IPS-18c (cell line): ENCODE measurements at regions not wholly inside any gene's neighbourhood (a gene's known extent, or its start where the extent isn't known, plus 50 kb on each side); places are given as distances from the start of the nearest gene placed in this dataset.
"Not testable (repeated sequence)": the region's sequence is repeated elsewhere in the genome, so short reads cannot be mapped to it uniquely, and the experiment has no call there.

Experiments
- H3K4me3 ChIP-seq: 2 replicates; pipeline ENCODE4 v1.7.0; 2013; ENCODE audit warnings: low read depth, mild to moderate bottlenecking, low read length, moderate library complexity; ENCODE audit not compliant: insufficient read depth
- H3K9me3 ChIP-seq: one replicate; pipeline ENCODE4 v1.6.1; 2013; ENCODE audit warnings: mild to moderate bottlenecking, low read length, moderate library complexity; ENCODE audit not compliant: control insufficient read depth, insufficient read depth

GRCh38 chr5:172540099-172540870 lies 86.0 kb upstream of the SH3PXD2B start:
- H3K9me3 ChIP-seq: no peaks in the 10 kb centered on the region

DNA sequence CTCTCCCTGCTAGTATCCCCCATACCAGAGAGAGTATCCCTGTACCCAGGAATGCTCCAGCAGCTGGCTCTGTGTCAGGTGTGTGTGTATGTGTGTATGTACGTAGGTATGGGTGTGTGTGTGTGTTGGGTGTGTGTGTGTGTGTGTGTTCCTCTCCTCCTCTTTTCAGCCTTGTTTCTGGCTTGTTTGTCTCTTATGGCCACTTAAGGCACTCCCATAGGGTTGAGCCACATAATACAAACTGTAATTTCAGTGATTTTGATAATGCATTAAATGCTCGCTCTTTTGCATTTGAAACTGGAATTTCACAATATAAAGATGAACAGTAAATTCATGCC lies 80.8 kb upstream of the SH3PXD2B start:
- no peak overlapping the region for H3K4me3 ChIP-seq
- no peaks in the 10 kb centered on the region for H3K9me3 ChIP-seq

More at GRCh38 chr5:172540099-172540870, 86.0 kb upstream of the SH3PXD2B start:
- no peak overlapping the region for H3K4me3 ChIP-seq

DNA sequence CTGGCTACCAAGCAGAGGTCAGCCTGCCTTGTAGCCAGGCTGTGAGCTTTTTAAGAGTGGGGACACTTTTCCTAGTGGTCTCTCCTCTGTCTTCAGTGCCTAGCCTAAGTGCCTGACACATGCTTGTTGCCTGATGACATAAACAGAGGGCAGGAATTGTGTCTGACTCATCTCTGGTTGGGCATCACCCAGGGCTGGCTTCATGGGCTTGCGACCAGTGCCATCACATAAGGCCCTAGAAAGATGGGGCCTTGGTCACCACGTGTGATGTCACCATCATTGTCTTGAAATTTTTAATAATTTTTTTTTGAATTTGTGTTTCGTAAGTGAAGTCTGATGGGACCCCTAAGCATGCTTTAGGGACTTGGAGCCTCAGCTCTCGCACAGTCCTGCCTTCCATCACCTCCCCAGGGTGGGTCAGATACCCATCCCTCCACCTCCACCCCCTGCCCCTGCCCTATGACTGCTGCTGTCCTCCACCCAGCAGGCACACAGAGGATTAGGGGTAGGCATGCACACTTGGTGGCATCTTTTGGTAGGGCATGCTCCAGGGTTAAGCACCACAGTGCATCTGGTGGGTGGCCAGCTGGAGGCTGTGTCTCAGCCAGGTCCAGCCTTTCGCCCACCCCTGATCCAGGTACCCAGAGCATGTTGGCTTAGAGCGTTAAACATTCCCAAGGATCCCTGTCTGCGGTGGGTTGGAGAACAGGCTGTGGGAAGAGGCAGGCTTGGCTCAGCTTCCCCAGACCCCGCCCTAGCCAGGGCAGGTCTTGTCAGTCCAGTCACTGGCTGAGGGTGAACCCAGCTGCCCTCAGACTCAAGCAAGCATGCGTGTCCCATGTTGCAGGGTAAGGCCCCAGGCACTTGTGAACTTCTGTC lies 80.1 kb upstream of the SH3PXD2B start:
- H3K9me3 ChIP-seq: no peaks in the 10 kb centered on the region
- H3K4me3 ChIP-seq: no peak overlapping the region

DNA sequence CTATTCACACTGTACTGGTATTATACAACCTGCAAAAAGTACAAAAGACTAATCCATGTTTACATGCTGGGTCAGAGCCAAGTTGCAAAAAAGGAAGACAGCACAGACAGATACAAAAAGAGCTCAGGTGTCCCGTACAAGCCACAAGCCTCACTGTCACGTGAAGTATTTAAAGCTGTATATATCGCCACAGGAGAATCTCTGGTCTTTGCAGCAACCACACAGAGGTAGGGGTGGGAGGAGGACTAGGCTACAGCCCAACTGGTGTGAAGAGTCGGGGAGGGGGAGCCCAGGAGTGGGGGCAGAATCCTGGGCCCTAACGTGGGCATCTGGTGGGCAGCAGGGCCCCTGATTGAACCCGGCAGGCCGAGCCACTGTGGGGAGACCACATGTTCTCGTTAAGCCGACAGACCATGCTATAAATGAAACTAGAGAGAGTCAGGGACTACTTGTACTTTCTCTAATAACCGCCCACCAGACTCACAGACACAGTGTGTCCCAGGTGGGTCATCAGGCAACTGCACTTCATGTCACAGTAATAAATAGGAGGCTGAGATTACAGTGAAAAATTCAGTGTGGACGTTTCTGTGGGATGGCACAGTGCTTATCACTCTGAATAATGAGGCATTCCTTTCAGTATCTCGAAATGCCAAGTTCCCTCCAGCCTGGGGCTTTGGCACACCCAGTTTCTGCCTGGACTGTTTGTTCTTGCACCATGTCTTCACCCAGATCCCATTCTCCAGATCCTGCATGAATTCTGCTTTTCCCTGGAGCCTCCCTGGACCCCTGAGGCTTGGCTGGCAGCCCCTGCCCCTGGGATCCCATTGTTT lies 79.3 kb upstream of the SH3PXD2B start:
- H3K4me3 ChIP-seq: no peak overlapping the region

DNA sequence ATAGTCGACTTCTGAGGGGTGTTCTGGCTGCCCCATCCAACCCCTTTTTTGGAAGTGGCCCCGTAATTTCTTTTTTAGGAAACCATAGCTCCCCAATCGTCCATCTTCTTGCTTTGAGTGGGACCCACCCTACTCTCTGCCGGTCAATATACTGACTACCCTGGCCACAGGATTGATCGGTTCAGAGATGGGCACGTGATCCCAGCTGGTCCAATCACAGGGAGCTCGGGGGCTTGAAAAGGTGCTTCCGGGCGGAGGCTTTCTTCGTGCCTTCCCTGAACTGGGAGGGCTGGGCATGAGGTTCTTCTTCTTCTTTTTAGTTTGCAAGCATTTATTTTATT lies 78.7 kb upstream of the SH3PXD2B start:
- H3K9me3 ChIP-seq: no peaks in the 10 kb centered on the region
- H3K4me3 ChIP-seq: no peak overlapping the region

More for the DNA sequence above, 79.3 kb upstream of the SH3PXD2B start:
- H3K9me3 ChIP-seq: no peaks in the 10 kb centered on the region

DNA sequence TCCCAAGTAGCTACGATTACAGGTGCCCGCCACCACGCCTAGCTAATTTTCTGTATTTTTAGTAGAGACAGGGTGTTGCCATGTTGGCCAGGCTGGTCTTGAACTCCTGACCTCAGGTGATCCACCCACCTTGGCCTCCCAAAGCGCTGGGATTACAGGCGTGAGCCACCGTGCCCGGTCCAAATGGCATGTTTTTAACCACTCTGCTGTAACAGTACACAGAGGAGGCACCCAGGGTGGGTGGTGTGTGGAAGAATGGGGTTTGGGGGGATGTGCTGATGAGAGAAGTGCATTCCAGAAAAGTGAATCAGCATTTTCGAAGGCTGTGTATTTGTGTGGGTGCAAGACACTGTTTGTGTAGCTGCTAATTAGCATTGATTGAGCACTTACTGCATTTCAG lies 78.1 kb upstream of the SH3PXD2B start:
- not testable (repeated sequence) for H3K4me3 ChIP-seq, H3K9me3 ChIP-seq

GRCh38 chr5:172531704-172532026 lies 77.3 kb upstream of the SH3PXD2B start:
- H3K9me3 ChIP-seq: no peaks in the 10 kb centered on the region
- H3K4me3 ChIP-seq: no peak overlapping the region

- Histone ChIP-seq H3K4me3 (no peak overlapping the region), H3K9me3 (no peaks in the 10 kb centered on the region)
These were observed 76.8 kb upstream of the SH3PXD2B start for GRCh38 chr5:172530878-172531703.

DNA sequence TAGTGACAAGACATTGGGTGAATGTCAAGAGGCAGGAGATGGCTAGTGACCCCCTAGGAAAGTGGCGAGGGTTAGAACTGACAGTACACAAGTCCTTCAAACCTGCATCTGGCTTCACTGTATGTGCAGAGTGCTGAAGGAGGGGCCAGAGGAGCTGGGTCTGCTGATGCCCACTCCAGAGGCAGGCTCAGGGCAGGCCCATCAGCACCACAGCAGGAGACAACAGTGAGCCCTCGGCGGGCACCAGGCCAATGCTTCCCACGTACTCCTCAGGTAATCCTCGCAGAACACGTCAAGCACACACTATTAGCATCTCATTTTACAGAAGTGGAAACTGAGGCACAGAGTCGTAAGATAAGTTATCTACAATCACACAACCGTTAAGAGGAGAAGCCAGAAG lies 76.1 kb upstream of the SH3PXD2B start:
- no peak overlapping the region for H3K4me3 ChIP-seq
- H3K9me3 ChIP-seq: no peaks in the 10 kb centered on the region

GRCh38 chr5:172529896-172530295 lies 75.6 kb upstream of the SH3PXD2B start:
- H3K9me3 ChIP-seq: no peaks in the 10 kb centered on the region
- no peak overlapping the region for H3K4me3 ChIP-seq

GRCh38 chr5:172528440-172528839 lies 74.1 kb upstream of the SH3PXD2B start:
- no peak overlapping the region for H3K4me3 ChIP-seq
- no peaks in the 10 kb centered on the region for H3K9me3 ChIP-seq

DNA sequence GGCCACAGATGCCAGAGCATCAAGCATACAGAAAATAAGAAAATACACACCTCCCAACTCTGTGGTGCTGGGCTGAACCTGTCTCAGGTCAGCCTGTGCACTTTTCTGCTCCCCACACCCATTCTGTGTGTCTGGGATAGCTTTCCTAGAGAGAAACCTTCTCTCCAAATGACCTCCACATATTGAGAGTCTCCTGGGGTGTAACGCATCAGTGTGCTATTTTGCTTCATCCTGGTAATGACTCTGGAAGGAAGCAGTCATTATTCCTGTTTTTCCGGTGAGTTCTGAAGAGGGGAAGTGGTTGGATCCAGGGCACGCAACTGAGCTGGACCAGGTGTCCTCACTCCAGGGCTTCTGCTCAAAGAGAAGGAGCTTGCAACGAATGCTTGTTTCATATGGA lies 73.2 kb upstream of the SH3PXD2B start:
- H3K9me3 ChIP-seq: no peaks in the 10 kb centered on the region

GRCh38 chr5:172525996-172526360 lies 71.7 kb upstream of the SH3PXD2B start:
- H3K4me3 ChIP-seq: no peak overlapping the region

More for the DNA sequence above, 73.2 kb upstream of the SH3PXD2B start:
- no peak overlapping the region for H3K4me3 ChIP-seq

GRCh38 chr5:172525307-172525995 lies 71.1 kb upstream of the SH3PXD2B start:
- Histone ChIP-seq H3K9me3 (no peaks in the 10 kb centered on the region), H3K4me3 (no peak overlapping the region)

More at GRCh38 chr5:172525996-172526360, 71.7 kb upstream of the SH3PXD2B start:
- no peaks in the 10 kb centered on the region for H3K9me3 ChIP-seq

DNA sequence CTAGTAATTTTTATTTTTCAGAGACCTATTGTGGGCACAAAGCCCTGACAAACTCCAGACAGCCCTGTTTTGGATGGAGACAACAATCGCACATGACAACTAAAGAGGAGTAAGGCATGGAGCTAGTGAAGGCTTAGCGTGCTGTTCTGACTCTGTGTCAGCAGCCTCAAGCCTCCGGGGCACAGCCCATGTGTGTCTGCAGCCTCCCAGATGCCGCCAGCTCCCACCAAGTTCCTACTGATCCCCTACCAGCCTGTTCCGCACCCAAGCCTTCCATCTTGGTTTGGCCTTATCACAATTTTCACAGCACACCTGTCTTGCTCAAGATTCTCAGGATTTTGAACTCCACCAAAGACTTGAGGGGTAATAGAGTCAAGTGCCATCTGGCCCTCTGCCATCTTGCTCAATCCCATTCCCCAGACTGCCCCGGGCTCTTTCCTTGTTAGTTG lies 70.3 kb upstream of the SH3PXD2B start:
- no peak overlapping the region for H3K4me3 ChIP-seq
- no peaks in the 10 kb centered on the region for H3K9me3 ChIP-seq

DNA sequence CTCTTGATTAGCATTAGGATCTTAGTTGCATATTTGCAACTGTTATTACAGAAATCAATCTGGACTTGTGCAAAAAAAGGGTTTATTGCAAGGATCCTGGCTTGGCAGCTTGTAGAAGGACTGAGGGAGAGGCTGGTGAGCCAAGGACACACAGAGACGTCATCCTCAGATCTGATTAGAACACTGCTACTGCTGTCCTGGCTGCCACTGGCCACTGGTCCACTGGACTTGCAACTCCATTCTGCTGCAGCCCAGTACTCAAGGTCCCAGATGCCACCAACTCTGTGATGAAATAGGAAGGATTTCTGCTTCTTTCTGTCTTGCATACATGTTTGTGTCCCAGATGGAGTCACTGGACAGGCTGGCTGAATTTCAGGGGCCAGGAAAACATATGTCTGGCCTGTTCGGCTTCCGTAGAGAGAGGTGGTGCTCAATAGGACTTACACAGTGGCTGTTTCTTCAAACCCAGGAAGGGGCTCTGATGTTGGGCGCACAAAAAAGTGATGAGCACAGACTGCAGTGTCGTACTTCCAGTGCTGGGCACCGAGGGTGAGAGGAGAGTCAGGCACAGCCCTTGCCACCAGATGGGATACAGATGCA lies 68.9 kb upstream of the SH3PXD2B start:
- Histone ChIP-seq H3K4me3 (no peak overlapping the region), H3K9me3 (no peaks in the 10 kb centered on the region)
